HepG2 (cell line): ENCODE measurements at regions not wholly inside any gene's neighbourhood (a gene's known extent, or its start where the extent isn't known, plus 50 kb on each side); places are given as distances from the start of the nearest gene placed in this dataset.

Experiments used
- ATAC-seq: fragments of 200-7000 bp; cut with Tn5 transposase; 3 replicates; pipeline ENCODE4 v1.9.1; 2020; ENCODE audit warnings: mild to moderate bottlenecking, moderate library complexity
- BruUV-seq: library from RNA; stranded (reverse); fragments of 400-500 nt; replicated peaks from 2 replicates; lab custom pipeline; 2021; lab: Mats Ljungman, UMichigan
- CTCF ChIA-PET: fragments of 300-600 bp; formaldehyde crosslinking; extraction: SDS; loops from one replicate; lab custom pipeline; 2021; ENCODE audit warnings: low total read pairs, inconsistent platforms, low intra/inter-chr PET ratio; lab: Yijun Ruan, JAX
- POLR2A ChIA-PET: fragments of 350-600 bp; sonication (Branson Sonifier 250); formaldehyde crosslinking; loops from one replicate; lab custom pipeline; 2020; ENCODE audit warnings: antibody characterized with exemption, inconsistent platforms; lab: Yijun Ruan, JAX
- DNase-seq: peaks from one replicate; pipeline ENCODE4 v3.0.0-alpha.2; 2015; ENCODE audit warnings: low spot score
- FAIRE-seq: peaks from 3 replicates; lab custom pipeline; 2011; peaks lifted over from hg19 to GRCh38; lab: Jason Lieb, UNC
- H2AFZ ChIP-seq: one replicate; pipeline ENCODE4 v1.6.1; 2011; ENCODE audit warnings: low read length, inconsistent platforms
- H3K27ac ChIP-seq: fragments of 300-600 bp; 3 replicates; pipeline ENCODE4 v1.8.0; 2011; ENCODE audit warnings: mixed run types, mild to moderate bottlenecking, mixed read lengths, low read length, inconsistent platforms; ENCODE audit not compliant: insufficient read depth; ENCODE audit errors: extremely low read length
- H3K27me3 ChIP-seq, 2 experiments: fragments of 200-600 bp in 1 of 2; 2 replicates in 1 of 2; 3 replicates in 1 of 2; pipeline versions ENCODE4 v1.6.0 to v1.8.0; 2011; ENCODE audit warnings: low read length in 2 of 2, mild to moderate bottlenecking in 2 of 2, moderate library complexity in 2 of 2, inconsistent platforms in 1 of 2; ENCODE audit not compliant: insufficient read depth in 2 of 2, control insufficient read depth in 1 of 2
- H3K36me3 ChIP-seq, 2 experiments: fragments of 200-600 bp in 1 of 2; replicated peaks in 1 of 2; 2 replicates in 1 of 2; 3 replicates in 1 of 2; pipeline versions ENCODE4 v1.5.1 to v1.8.0; 2011; ENCODE audit warnings: low read length in 2 of 2, inconsistent platforms in 1 of 2; ENCODE audit not compliant: insufficient read depth in 2 of 2, control insufficient read depth in 1 of 2
- H3K4me1 ChIP-seq: 2 replicates; pipeline ENCODE4 v1.5.1; 2012; ENCODE audit warnings: low read length, inconsistent platforms; ENCODE audit not compliant: insufficient read depth
- H3K4me2 ChIP-seq: 2 replicates; pipeline ENCODE4 v1.6.0; 2011; ENCODE audit warnings: low read depth, low read length, inconsistent platforms
- H3K4me3 ChIP-seq, 3 experiments: fragments of 200-600 bp in 1 of 3; sonication (generic), shearing (Covaris generic) in 1 of 3; replicated peaks in 1 of 3; 2 replicates each; pipeline ENCODE4 v1.5.1; 2011 to 2016; ENCODE audit warnings: low read length in 3 of 3, inconsistent platforms in 2 of 3, low read depth in 2 of 3, mild to moderate bottlenecking in 2 of 3, control low read depth in 1 of 3, mixed read lengths in 1 of 3; ENCODE audit not compliant: insufficient read depth in 1 of 3
- H3K79me2 ChIP-seq: one replicate; pipeline ENCODE4 v1.6.1; 2011; ENCODE audit warnings: low read length, inconsistent platforms; ENCODE audit not compliant: insufficient read depth
- H3K9ac ChIP-seq: 2 replicates; pipeline ENCODE4 v1.6.0; 2011; ENCODE audit warnings: mild to moderate bottlenecking, low read depth, low read length, inconsistent platforms; ENCODE audit not compliant: insufficient read depth
- H3K9me3 ChIP-seq: 2 replicates; pipeline ENCODE4 v1.5.1; 2012; ENCODE audit warnings: mild to moderate bottlenecking, low read length
- H4K20me1 ChIP-seq: 2 replicates; pipeline ENCODE4 v1.6.0; 2011; ENCODE audit warnings: inconsistent platforms, mild to moderate bottlenecking, low read length, moderate library complexity; ENCODE audit not compliant: insufficient read depth
- CREM ChIP-seq, 2 experiments: sonication (generic) in 1 of 2; formaldehyde crosslinking in 1 of 2; IDR thresholded peaks; 2 replicates each; pipeline versions ENCODE4 v1.4.0 to v1.6.1; 2016 to 2020; ENCODE audit warnings: antibody characterized with exemption in 1 of 2, mild to moderate bottlenecking in 1 of 2, missing genetic modification reagents in 1 of 2
- CTCF ChIP-seq: sonication (generic); formaldehyde crosslinking; IDR thresholded peaks from 2 replicates; pipeline ENCODE4 v1.5.0; 2020; ENCODE audit warnings: mild to moderate bottlenecking, missing genetic modification reagents, moderate library complexity
- HNF4A ChIP-seq: sonication (generic); formaldehyde crosslinking; IDR thresholded peaks from 2 replicates; pipeline ENCODE4 v1.4.0; 2020; ENCODE audit warnings: missing genetic modification reagents
- STAG1 ChIP-seq: sonication (generic); formaldehyde crosslinking; IDR thresholded peaks from 2 replicates; pipeline ENCODE4 v1.4.0; 2020; ENCODE audit warnings: missing genetic modification reagents
- ZBTB33 ChIP-seq: sonication (generic); formaldehyde crosslinking; IDR thresholded peaks from 2 replicates; pipeline ENCODE4 v1.4.0; 2020; ENCODE audit warnings: missing genetic modification reagents
- WGBS: methylation state at CpG from one replicate; pipeline ENCODE4 v1.1.6; 2017; ENCODE audit warnings: low lambda C conversion rate; 5-methylcytosine and 5-hydroxymethylcytosine counted together
- in situ Hi-C: cut with HindIII; loops from 2 replicates; pipeline ENCODE4 v1.10.0; 2017; ENCODE audit warnings: low pct_unique_long_range_greater_than_20kb; ENCODE audit not compliant: extremely low pct_ligation_motif_present
- intact Hi-C: fragments of 100-400 bp; cut with micrococcal nuclease; formaldehyde crosslinking; loops from one replicate; pipeline ENCODE4 v1.10.0; 2022; ENCODE audit not compliant: unreplicated experiment

DNA sequence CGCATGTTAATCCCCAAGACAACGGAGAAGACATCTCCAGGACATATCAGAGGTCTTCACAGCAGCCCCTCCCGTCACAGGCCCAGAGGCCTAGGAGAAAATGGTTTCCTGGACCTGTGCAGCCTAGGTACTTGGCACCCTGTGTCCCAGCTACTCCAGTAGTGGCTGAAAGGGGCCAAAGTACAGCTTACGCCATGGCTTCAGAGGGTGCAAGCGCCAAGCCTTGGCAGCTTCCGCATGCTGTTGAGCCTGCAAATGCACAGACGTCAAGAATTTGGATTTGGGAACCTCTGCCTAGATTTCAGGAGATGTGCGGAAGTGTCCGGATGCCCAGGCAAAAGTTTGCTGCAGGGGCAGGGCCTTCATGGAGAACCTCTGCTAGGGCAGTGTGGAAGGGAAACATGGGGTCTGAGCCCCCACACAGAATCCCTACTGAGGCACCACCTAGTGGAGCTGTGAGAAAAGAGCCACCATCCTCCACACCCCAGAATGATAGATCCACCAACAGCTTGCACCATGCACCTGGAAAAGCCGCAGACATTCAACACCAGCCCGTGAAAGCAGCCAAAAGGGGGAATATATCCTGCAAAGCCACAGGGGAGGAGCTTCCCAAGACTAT is 159.3 kb upstream of the COX10 start:
- H3K27ac ChIP-seq, result no peak overlapping the region
- POLR2A ChIA-PET, result no interaction called here

More for the DNA sequence above, 159.3 kb upstream of the COX10 start:
- H3K4me2 ChIP-seq, result no peak overlapping the region
- 72% methylated on average over 10 of the region's 11 CpGs for whole genome bisulfite sequencing
- BruUV-seq, result no TSS peak
- H3K9ac ChIP-seq, result no peak overlapping the region
- no peaks in the 10 kb centered on the region for H3K9me3 ChIP-seq
- 0 out of 2 replicates have a peak, but pooled peaks cover 7% of the 10 kb centered on the region for H3K4me1 ChIP-seq
- H4K20me1 ChIP-seq, result no peaks in the 10 kb centered on the region
- DNase-seq, result no peak
- H3K4me3 ChIP-seq, result no peak overlapping the region
- in situ Hi-C loops, result no loop called here
- no peaks in the 10 kb centered on the region for H3K36me3 ChIP-seq
- intact Hi-C loops, result no loop called here
- no peak overlapping the region for H2AFZ ChIP-seq
- no peaks in the 10 kb centered on the region for H3K79me2 ChIP-seq
- no peaks in the 10 kb centered on the region for H3K27me3 ChIP-seq
- TF ChIP-seq STAG1 (CRISPR knock-in tag) (peak; percentile 47), HNF4A (0 out of 2 replicates have a peak, but pooled peaks have one; percentile 12), ZBTB33 (CRISPR knock-in tag) (peak; percentile 66; the same call in 1 of the 2 replicates), CREM (IDR thresholded peaks at IDR 0.05) (no peak), CREM (CRISPR knock-in tag; IDR thresholded peaks at IDR 0.05) (no peak), CTCF (CRISPR knock-in tag) (peak; percentile 44)
- FAIRE-seq, result no peak
- CTCF ChIA-PET, result no interaction called here
- ATAC-seq, result no peak
